AG04449 (cell line): ENCODE measurements at regions not wholly inside any gene's neighbourhood (a gene's known extent, or its start where the extent isn't known, plus 50 kb on each side); places are given as distances from the start of the nearest gene placed in this dataset.
"Not testable (repeated sequence)": the region's sequence is repeated elsewhere in the genome, so short reads cannot be mapped to it uniquely, and the experiment has no call there.

Experiments used
- CTCF ChIA-PET: fragments of 350-600 bp; formaldehyde crosslinking; extraction: SDS; loops from one replicate; lab custom pipeline; 2021; ENCODE audit warnings: antibody characterized with exemption; lab: Yijun Ruan, JAX
- POLR2A ChIA-PET: fragments of 400-600, 350-600 bp; formaldehyde crosslinking; extraction: SDS; loops from one replicate; lab custom pipeline; 2020; ENCODE audit warnings: antibody characterized with exemption, inconsistent platforms; lab: Yijun Ruan, JAX
- DNase-seq: peaks from one replicate; pipeline ENCODE4 v3.0.0-alpha.2; 2010; ENCODE audit warnings: low read depth, low spot score
- H3K4me3 ChIP-seq: 2 replicates; pipeline ENCODE4 v1.5.1; 2011; ENCODE audit warnings: low read depth, mild to moderate bottlenecking, control low read depth, low read length
- TF ChIP-seq, protein P1 (sequence below): IDR thresholded peaks from one replicate; pipeline ENCODE4 v1.5.1; 2011; ENCODE audit warnings: mild to moderate bottlenecking, moderate library complexity, low read length, control low read depth, inconsistent platforms; ENCODE audit not compliant: insufficient read depth; ENCODE audit errors: missing control alignments

DNA sequence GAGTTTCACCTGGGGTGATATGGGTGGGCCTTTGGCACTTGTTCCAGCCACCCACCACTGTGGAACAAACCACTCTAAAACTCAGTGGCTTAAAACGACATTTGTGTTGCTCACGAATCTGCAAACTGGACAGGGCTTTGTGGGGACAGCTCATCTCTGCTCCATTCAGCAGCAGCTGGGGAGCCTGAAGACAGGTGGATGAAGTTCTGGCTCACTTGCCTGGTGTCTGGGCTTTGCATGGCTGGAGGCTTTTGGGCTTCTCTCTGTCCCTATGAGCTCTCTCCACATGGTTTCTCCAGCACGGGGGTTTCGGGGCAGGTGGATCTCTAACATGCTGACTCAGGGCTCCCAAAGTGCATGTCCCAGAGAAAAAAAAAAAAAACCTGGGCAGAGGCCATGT, 93.0 kb upstream of the GLI2 start:
- POLR2A ChIA-PET: no interaction called here
- TF ChIP-seq, protein P1, sequence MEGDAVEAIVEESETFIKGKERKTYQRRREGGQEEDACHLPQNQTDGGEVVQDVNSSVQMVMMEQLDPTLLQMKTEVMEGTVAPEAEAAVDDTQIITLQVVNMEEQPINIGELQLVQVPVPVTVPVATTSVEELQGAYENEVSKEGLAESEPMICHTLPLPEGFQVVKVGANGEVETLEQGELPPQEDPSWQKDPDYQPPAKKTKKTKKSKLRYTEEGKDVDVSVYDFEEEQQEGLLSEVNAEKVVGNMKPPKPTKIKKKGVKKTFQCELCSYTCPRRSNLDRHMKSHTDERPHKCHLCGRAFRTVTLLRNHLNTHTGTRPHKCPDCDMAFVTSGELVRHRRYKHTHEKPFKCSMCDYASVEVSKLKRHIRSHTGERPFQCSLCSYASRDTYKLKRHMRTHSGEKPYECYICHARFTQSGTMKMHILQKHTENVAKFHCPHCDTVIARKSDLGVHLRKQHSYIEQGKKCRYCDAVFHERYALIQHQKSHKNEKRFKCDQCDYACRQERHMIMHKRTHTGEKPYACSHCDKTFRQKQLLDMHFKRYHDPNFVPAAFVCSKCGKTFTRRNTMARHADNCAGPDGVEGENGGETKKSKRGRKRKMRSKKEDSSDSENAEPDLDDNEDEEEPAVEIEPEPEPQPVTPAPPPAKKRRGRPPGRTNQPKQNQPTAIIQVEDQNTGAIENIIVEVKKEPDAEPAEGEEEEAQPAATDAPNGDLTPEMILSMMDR: no peak
- no peak for DNase-seq
- CTCF ChIA-PET: no interaction called here
- H3K4me3 ChIP-seq: no peak overlapping the region

DNA sequence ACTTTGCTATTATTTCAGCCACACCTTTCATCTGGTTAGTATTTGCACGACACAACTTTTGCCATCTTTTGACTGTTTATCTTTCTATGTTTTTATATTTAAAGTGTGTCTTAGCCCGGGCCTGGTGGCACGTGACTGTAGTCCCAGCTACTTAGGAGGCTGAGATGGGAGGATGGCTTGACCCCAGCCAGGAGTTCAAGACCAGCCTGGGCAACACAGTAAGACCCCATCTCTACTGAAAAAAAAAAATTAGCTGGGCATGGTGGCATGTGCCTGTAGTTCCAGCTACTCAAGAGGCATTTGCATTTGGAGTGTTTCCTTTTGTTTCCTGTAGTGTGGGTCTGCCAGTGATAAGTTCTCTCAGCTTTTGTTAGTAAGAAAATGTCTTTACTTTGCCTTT, 88.7 kb upstream of the GLI2 start:
- ChIA-PET CTCF (interaction anchor here (0.9 kb wide), 1 partner anchor 27 kb away, joined by 3 read pairs; no protein-coding TSS in a partner anchor), POLR2A (no interaction called here)
- no peak overlapping the region for H3K4me3 ChIP-seq
- DNase-seq: no peak
- TF ChIP-seq, protein P1: no peak

DNA sequence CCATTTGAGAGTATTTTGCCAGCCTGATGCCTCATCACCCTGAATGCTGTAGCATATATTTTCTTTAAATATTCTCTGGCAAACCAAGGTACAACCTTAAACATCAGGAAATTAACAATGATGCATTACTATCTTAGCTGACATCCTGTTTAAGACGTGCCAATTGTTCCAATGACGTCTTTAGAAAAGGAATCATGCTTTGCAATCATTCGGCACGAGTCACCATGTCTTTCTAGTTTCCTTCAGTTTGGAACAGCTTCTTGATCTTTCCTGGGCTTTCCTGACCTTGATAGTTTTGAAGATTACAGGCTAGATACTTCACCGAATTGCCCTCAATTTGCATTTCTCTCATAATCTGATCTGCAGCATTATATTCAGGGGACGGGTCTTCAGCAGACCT, 88.2 kb upstream of the GLI2 start:
- TF ChIP-seq, protein P1: no peak
- POLR2A ChIA-PET: no interaction called here

DNA sequence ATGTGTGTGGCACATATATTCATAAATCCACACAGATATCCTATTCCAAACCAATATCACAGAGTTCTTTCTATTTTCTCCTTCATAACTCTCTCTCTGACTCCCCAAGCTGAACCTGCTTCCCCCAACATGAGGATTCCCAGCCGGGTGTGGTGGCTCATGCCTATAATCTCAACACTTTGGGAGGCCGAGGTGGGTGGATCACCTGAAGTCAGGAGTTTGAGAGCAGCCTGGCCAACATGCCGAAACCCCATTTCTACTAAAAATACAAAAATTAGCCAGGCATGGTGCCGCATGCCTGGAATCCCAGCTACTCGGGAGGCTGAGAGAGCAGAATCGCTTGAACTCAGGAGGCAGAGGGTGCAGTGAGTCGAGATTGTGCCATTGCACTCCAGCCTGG, 86.3 kb upstream of the GLI2 start:
- H3K4me3 ChIP-seq, POLR2A ChIA-PET, DNase-seq: not testable (repeated sequence)
- CTCF ChIA-PET: interaction anchor here (1.0 kb wide), 1 partner anchor 336 kb away, joined by 3 read pairs; no protein-coding TSS in a partner anchor

More for the DNA sequence above, 88.2 kb upstream of the GLI2 start:
- DNase-seq: peak; percentile 47
- CTCF ChIA-PET: interaction anchor here (0.9 kb wide), 1 partner anchor 27 kb away, joined by 3 read pairs; no protein-coding TSS in a partner anchor
- no peak overlapping the region for H3K4me3 ChIP-seq

DNA sequence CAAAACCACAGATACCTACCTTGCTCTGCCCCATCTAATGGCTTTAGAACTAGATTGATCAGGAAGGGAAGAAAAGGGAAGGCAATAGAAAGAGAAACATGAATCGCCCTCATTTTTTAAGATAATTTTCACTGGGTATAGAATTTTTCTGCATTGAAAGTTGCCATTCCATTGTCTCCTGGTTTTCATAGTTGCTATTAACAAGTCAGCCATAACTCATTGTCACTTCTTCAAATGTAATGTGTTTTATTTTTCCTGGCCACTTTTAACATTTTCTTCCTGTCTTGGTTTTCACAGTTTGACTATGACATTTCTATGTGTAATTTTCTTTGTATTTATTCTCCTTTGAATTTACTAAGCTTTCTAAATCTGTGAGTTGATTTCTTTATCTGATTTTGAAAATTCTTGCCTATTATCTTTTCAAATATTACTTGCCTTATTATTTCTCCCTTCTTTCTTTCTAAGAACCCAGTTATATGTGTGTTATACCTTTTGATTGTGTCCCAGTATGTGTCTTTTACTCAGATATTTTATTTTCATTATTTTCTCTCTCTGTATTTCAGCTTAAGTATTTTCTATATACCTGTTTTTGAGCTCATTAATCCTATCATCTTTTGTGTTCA, 85.5 kb upstream of the GLI2 start:
- ChIA-PET CTCF (interaction anchor here (1.0 to 1.6 kb wide), 2 partner anchors 337 to 430 kb away, joined by 3 read pairs; no protein-coding TSS in a partner anchor), POLR2A (no interaction called here)
- TF ChIP-seq, protein P1: no peak
- no peak for DNase-seq
- no peak overlapping the region for H3K4me3 ChIP-seq

DNA sequence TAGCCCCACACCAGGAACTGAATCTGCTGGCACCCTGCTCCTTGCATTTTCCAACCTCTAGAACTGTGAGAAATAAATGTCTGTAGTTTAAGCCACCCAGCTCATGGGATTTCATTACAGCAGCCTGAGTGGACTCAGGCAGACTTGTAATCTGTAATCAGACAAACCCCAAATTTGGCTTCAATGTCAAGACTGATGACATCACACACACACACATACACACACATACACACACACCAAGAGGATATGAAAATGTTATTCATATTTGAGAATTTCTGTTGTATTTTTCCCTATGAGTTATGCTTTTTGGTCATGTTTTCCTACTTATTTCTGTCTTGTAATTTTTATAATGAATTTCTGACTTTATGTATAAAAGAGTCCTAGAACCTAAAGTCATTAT, 83.8 kb upstream of the GLI2 start:
- POLR2A ChIA-PET: no interaction called here
- TF ChIP-seq, protein P1: no peak
- DNase-seq: no peak
- CTCF ChIA-PET: interaction anchor here (1.4 to 2.0 kb wide), 4 partner anchors 24 to 339 kb away, joined by 3 to 7 read pairs (median 4); no protein-coding TSS in a partner anchor
- no peak overlapping the region for H3K4me3 ChIP-seq
